GM12878 (cell line): ENCODE measurements at regions not wholly inside any gene's neighbourhood (a gene's known extent, or its start where the extent isn't known, plus 50 kb on each side); places are given as distances from the start of the nearest gene placed in this dataset.

Experiments
- ATAC-seq: fragments of 200-7000 bp; cut with Tn5 transposase; 3 replicates; pipeline ENCODE4 v1.9.1; 2020; ENCODE audit warnings: mild to moderate bottlenecking, moderate library complexity
- BruUV-seq: library from RNA; stranded (reverse); fragments of 400-500 nt; replicated peaks from 2 replicates; lab custom pipeline; 2021; lab: Mats Ljungman, UMichigan
- CTCF ChIA-PET: fragments of 300-600 bp; sonication (Branson Sonifier 250); formaldehyde crosslinking; extraction: SDS; loops from one replicate; lab custom pipeline; 2021; ENCODE audit warnings: inconsistent platforms; lab: Yijun Ruan, JAX
- POLR2A ChIA-PET: fragments of 350-600 bp; formaldehyde crosslinking; extraction: SDS; loops from one replicate; lab custom pipeline; 2021; ENCODE audit warnings: inconsistent platforms; lab: Charles Lee
- RAD21 ChIA-PET: fragments of 300-600 bp; sonication (Branson Sonifier 250); formaldehyde crosslinking; loops from one replicate; lab custom pipeline; 2023; ENCODE audit warnings: antibody characterized with exemption; ENCODE audit not compliant: unreplicated experiment; lab: Charles Lee
- SMC1A ChIA-PET: fragments of 300-600 bp; sonication (Branson Sonifier 250); formaldehyde crosslinking; loops from one replicate; lab custom pipeline; 2023; ENCODE audit not compliant: unreplicated experiment, uncharacterized antibody; lab: Charles Lee
- DNase-seq: peaks from one replicate; pipeline ENCODE4 v3.0.0-alpha.2; 2011; ENCODE audit warnings: low read depth, low spot score
- FAIRE-seq: peaks from 3 replicates; lab custom pipeline; 2011; peaks lifted over from hg19 to GRCh38; lab: Jason Lieb, UNC
- H2AFZ ChIP-seq: 2 replicates; pipeline ENCODE4 v1.6.0; 2011; ENCODE audit warnings: low read depth, low read length, control low read depth; ENCODE audit not compliant: control insufficient read depth
- H3K27ac ChIP-seq: 2 replicates; pipeline ENCODE4 v1.5.1; 2011; ENCODE audit warnings: control low read depth; ENCODE audit not compliant: control insufficient read depth, insufficient read depth
- H3K27me3 ChIP-seq, 2 experiments: replicated peaks in 1 of 2; 2 replicates each; pipeline versions ENCODE4 v1.6.0 to v1.6.1; 2011; ENCODE audit warnings: low read length in 1 of 2; ENCODE audit not compliant: control insufficient read depth in 2 of 2, insufficient read depth in 2 of 2
- H3K36me3 ChIP-seq, 2 experiments: 2 replicates each; pipeline ENCODE4 v1.5.1; 2011; ENCODE audit warnings: low read length in 1 of 2; ENCODE audit not compliant: control insufficient read depth in 2 of 2, insufficient read depth in 2 of 2
- H3K4me1 ChIP-seq: 2 replicates; pipeline ENCODE4 v1.6.1; 2011; ENCODE audit warnings: mild to moderate bottlenecking, low read length, moderate library complexity, mixed read lengths; ENCODE audit not compliant: control insufficient read depth, insufficient read depth
- H3K4me2 ChIP-seq: 2 replicates; pipeline ENCODE4 v1.6.0; 2011; ENCODE audit warnings: control low read depth; ENCODE audit not compliant: control insufficient read depth, insufficient read depth
- H3K4me3 ChIP-seq: fragments of 200-600 bp; sonication (generic); 2 replicates; pipeline ENCODE4 v1.5.1; 2016
- H3K79me2 ChIP-seq: 2 replicates; pipeline ENCODE4 v1.6.0; 2011; ENCODE audit warnings: low read length; ENCODE audit not compliant: control insufficient read depth, insufficient read depth
- H3K9ac ChIP-seq: 2 replicates; pipeline ENCODE4 v1.8.0; 2011; ENCODE audit warnings: low read length, control low read depth, mixed read lengths; ENCODE audit not compliant: control insufficient read depth, insufficient read depth
- H3K9me3 ChIP-seq: replicated peaks from 3 replicates; pipeline ENCODE4 v1.5.1; 2011; ENCODE audit warnings: mild to moderate bottlenecking, low read length; ENCODE audit not compliant: control insufficient read depth, insufficient read depth
- H4K20me1 ChIP-seq: 2 replicates; pipeline ENCODE4 v1.6.0; 2011; ENCODE audit not compliant: control insufficient read depth, insufficient read depth
- KAT2A ChIP-seq: conservative IDR thresholded peaks from 2 replicates; pipeline ENCODE4 v1.6.1; 2011; ENCODE audit warnings: low read depth, low read length; ENCODE audit not compliant: control insufficient read depth
- KDM1A ChIP-seq: fragments of 200-600 bp; sonication (generic); IDR thresholded peaks from 2 replicates; pipeline ENCODE4 v1.6.1; 2016; ENCODE audit warnings: borderline replicate concordance
- PAX8 ChIP-seq: fragments of 450-650 bp; IDR thresholded peaks from 2 replicates; pipeline ENCODE4 v1.6.1; 2017; ENCODE audit warnings: mild to moderate bottlenecking, moderate library complexity
- SIN3A ChIP-seq: IDR thresholded peaks from 2 replicates; pipeline ENCODE4 v1.6.1; 2012; ENCODE audit warnings: low read depth, low read length, improper control_type of control experiment
- SMARCA5 ChIP-seq: fragments of 450-650 bp; IDR thresholded peaks from 2 replicates; pipeline ENCODE4 v1.6.1; 2017; ENCODE audit warnings: mild to moderate bottlenecking
- ZBTB4 ChIP-seq: fragments of 450-650 bp; formaldehyde crosslinking; IDR thresholded peaks from 2 replicates; pipeline ENCODE4 v1.4.0; 2022; ENCODE audit warnings: mild to moderate bottlenecking, moderate library complexity
- WGBS: methylation state at CpG from one replicate; pipeline ENCODE4 v1.1.6; 2016; ENCODE audit warnings: low lambda C conversion rate; ENCODE audit not compliant: insufficient replicate concordance, insufficient coverage; ENCODE audit errors: missing lambda C conversion rate; 5-methylcytosine and 5-hydroxymethylcytosine counted together
- in situ Hi-C: fragments of 300-500 bp; cut with MboI; formaldehyde crosslinking; loops from 9 replicates; pipeline ENCODE4 v1.14.3; 2018; ENCODE audit warnings: mixed read lengths
- intact Hi-C: fragments of 100-400 bp; cut with micrococcal nuclease; formaldehyde crosslinking; loops from one replicate; pipeline ENCODE4 v1.14.2; 2022; ENCODE audit not compliant: unreplicated experiment
- TF ChIP-seq, protein P1 (sequence below): fragments of 150-350 bp; IDR thresholded peaks from 2 replicates; pipeline ENCODE4 v1.6.1; 2016; ENCODE audit warnings: low read depth, low read length

DNA sequence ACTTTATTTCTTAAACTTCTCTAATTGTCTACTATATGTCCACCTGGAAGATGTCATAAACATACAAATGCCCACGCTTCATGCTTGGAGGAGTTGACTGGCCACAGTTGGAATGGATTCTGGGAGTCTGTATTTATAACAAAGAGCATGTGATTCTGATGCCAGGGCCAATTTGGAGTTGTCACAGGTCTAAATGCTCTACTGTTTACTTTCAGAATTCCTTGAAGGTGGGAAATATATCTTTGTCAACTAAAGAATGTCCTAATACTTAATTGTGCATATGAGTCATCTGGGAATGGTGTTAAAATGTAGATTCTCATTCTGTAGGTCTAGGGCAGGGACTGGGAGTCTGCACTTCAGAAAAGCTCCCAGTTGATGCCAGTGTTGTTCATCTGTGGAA, 196.1 kb downstream of the ANXA1 start:
- Histone ChIP-seq H2AFZ (no peak overlapping the region), H3K4me2 (no peak overlapping the region), H3K9ac (no peak overlapping the region), H3K4me1 (no peaks in the 10 kb centered on the region), H3K27me3 (no peaks in the 10 kb centered on the region), H3K36me3 (no peaks in the 10 kb centered on the region), H4K20me1 (no peaks in the 10 kb centered on the region), H3K4me3 (no peak overlapping the region), H3K9me3 (no peaks in the 10 kb centered on the region), H3K27ac (no peak overlapping the region), H3K79me2 (no peaks in the 10 kb centered on the region)
- no peak for TF ChIP-seq SIN3A
- TF ChIP-seq KAT2A = no peak
- TF ChIP-seq, protein P1, sequence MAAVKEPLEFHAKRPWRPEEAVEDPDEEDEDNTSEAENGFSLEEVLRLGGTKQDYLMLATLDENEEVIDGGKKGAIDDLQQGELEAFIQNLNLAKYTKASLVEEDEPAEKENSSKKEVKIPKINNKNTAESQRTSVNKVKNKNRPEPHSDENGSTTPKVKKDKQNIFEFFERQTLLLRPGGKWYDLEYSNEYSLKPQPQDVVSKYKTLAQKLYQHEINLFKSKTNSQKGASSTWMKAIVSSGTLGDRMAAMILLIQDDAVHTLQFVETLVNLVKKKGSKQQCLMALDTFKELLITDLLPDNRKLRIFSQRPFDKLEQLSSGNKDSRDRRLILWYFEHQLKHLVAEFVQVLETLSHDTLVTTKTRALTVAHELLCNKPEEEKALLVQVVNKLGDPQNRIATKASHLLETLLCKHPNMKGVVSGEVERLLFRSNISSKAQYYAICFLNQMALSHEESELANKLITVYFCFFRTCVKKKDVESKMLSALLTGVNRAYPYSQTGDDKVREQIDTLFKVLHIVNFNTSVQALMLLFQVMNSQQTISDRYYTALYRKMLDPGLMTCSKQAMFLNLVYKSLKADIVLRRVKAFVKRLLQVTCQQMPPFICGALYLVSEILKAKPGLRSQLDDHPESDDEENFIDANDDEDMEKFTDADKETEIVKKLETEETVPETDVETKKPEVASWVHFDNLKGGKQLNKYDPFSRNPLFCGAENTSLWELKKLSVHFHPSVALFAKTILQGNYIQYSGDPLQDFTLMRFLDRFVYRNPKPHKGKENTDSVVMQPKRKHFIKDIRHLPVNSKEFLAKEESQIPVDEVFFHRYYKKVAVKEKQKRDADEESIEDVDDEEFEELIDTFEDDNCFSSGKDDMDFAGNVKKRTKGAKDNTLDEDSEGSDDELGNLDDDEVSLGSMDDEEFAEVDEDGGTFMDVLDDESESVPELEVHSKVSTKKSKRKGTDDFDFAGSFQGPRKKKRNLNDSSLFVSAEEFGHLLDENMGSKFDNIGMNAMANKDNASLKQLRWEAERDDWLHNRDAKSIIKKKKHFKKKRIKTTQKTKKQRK = no peak
- no peak for TF ChIP-seq SMARCA5
- TF ChIP-seq KDM1A = no peak
- no peak for TF ChIP-seq ZBTB4
- no peak for TF ChIP-seq PAX8
- intact Hi-C loops = no loop called here
- ATAC-seq (no peak), DNase-seq (no peak), FAIRE-seq (no peak)
- ChIA-PET SMC1A (no interaction called here), POLR2A (no interaction called here), RAD21 (no interaction called here), CTCF (no interaction called here)
- in situ Hi-C loops = no loop called here
- no TSS peak for BruUV-seq
- WGBS = 0% methylated on average over 1 of the region's 1 CpG
